HepG2 (cell line): ENCODE measurements at regions not wholly inside any gene's neighbourhood (a gene's known extent, or its start where the extent isn't known, plus 50 kb on each side); places are given as distances from the start of the nearest gene placed in this dataset.

Experiments used
- ATAC-seq: fragments of 200-7000 bp; cut with Tn5 transposase; 3 replicates; pipeline ENCODE4 v1.9.1; 2020; ENCODE audit warnings: mild to moderate bottlenecking, moderate library complexity
- BruUV-seq: library from RNA; stranded (reverse); fragments of 400-500 nt; replicated peaks from 2 replicates; lab custom pipeline; 2021; lab: Mats Ljungman, UMichigan
- CTCF ChIA-PET: fragments of 300-600 bp; formaldehyde crosslinking; extraction: SDS; loops from one replicate; lab custom pipeline; 2021; ENCODE audit warnings: low total read pairs, inconsistent platforms, low intra/inter-chr PET ratio; lab: Yijun Ruan, JAX
- POLR2A ChIA-PET: fragments of 350-600 bp; sonication (Branson Sonifier 250); formaldehyde crosslinking; loops from one replicate; lab custom pipeline; 2020; ENCODE audit warnings: antibody characterized with exemption, inconsistent platforms; lab: Yijun Ruan, JAX
- DNase-seq: peaks from one replicate; pipeline ENCODE4 v3.0.0-alpha.2; 2015; ENCODE audit warnings: low spot score
- FAIRE-seq: peaks from 3 replicates; lab custom pipeline; 2011; peaks lifted over from hg19 to GRCh38; lab: Jason Lieb, UNC
- H2AFZ ChIP-seq: one replicate; pipeline ENCODE4 v1.6.1; 2011; ENCODE audit warnings: low read length, inconsistent platforms
- H3K27ac ChIP-seq: fragments of 300-600 bp; 3 replicates; pipeline ENCODE4 v1.8.0; 2011; ENCODE audit warnings: mixed run types, mild to moderate bottlenecking, mixed read lengths, low read length, inconsistent platforms; ENCODE audit not compliant: insufficient read depth; ENCODE audit errors: extremely low read length
- H3K27me3 ChIP-seq, 2 experiments: fragments of 200-600 bp in 1 of 2; 2 replicates in 1 of 2; 3 replicates in 1 of 2; pipeline versions ENCODE4 v1.6.0 to v1.8.0; 2011; ENCODE audit warnings: low read length in 2 of 2, mild to moderate bottlenecking in 2 of 2, moderate library complexity in 2 of 2, inconsistent platforms in 1 of 2; ENCODE audit not compliant: insufficient read depth in 2 of 2, control insufficient read depth in 1 of 2
- H3K36me3 ChIP-seq, 2 experiments: fragments of 200-600 bp in 1 of 2; replicated peaks in 1 of 2; 2 replicates in 1 of 2; 3 replicates in 1 of 2; pipeline versions ENCODE4 v1.5.1 to v1.8.0; 2011; ENCODE audit warnings: low read length in 2 of 2, inconsistent platforms in 1 of 2; ENCODE audit not compliant: insufficient read depth in 2 of 2, control insufficient read depth in 1 of 2
- H3K4me1 ChIP-seq: 2 replicates; pipeline ENCODE4 v1.5.1; 2012; ENCODE audit warnings: low read length, inconsistent platforms; ENCODE audit not compliant: insufficient read depth
- H3K4me2 ChIP-seq: 2 replicates; pipeline ENCODE4 v1.6.0; 2011; ENCODE audit warnings: low read depth, low read length, inconsistent platforms
- H3K4me3 ChIP-seq, 3 experiments: fragments of 200-600 bp in 1 of 3; sonication (generic), shearing (Covaris generic) in 1 of 3; replicated peaks in 1 of 3; 2 replicates each; pipeline ENCODE4 v1.5.1; 2011 to 2016; ENCODE audit warnings: low read length in 3 of 3, inconsistent platforms in 2 of 3, low read depth in 2 of 3, mild to moderate bottlenecking in 2 of 3, control low read depth in 1 of 3, mixed read lengths in 1 of 3; ENCODE audit not compliant: insufficient read depth in 1 of 3
- H3K79me2 ChIP-seq: one replicate; pipeline ENCODE4 v1.6.1; 2011; ENCODE audit warnings: low read length, inconsistent platforms; ENCODE audit not compliant: insufficient read depth
- H3K9ac ChIP-seq: 2 replicates; pipeline ENCODE4 v1.6.0; 2011; ENCODE audit warnings: mild to moderate bottlenecking, low read depth, low read length, inconsistent platforms; ENCODE audit not compliant: insufficient read depth
- H3K9me3 ChIP-seq: 2 replicates; pipeline ENCODE4 v1.5.1; 2012; ENCODE audit warnings: mild to moderate bottlenecking, low read length
- H4K20me1 ChIP-seq: 2 replicates; pipeline ENCODE4 v1.6.0; 2011; ENCODE audit warnings: inconsistent platforms, mild to moderate bottlenecking, low read length, moderate library complexity; ENCODE audit not compliant: insufficient read depth
- ASH2L ChIP-seq: fragments of 300-600, 200-600 bp; sonication (generic); IDR thresholded peaks from 2 replicates; pipeline ENCODE4 v1.7.0; 2017; ENCODE audit warnings: low read depth, mild to moderate bottlenecking, moderate library complexity, mixed read lengths, low read length; ENCODE audit not compliant: insufficient read length
- ATF7-NPFF ChIP-seq: sonication (generic); formaldehyde crosslinking; IDR thresholded peaks from 2 replicates; pipeline ENCODE4 v1.8.1; 2023; ENCODE audit warnings: mild to moderate bottlenecking, low read depth, missing genetic modification reagents, moderate library complexity
- HCFC1 ChIP-seq: fragments of 150-350 bp; IDR thresholded peaks from 2 replicates; pipeline ENCODE4 v1.6.1; 2014; ENCODE audit warnings: low read depth, low read length
- HMG20A ChIP-seq: IDR thresholded peaks from 2 replicates; pipeline ENCODE4 v1.6.1; 2016; ENCODE audit warnings: borderline replicate concordance
- HMGA1 ChIP-seq: sonication (generic); formaldehyde crosslinking; conservative IDR thresholded peaks from 2 replicates; pipeline ENCODE4 v1.4.0; 2020; ENCODE audit warnings: missing genetic modification reagents
- JARID2 ChIP-seq: sonication (generic); formaldehyde crosslinking; IDR thresholded peaks from 2 replicates; pipeline ENCODE4 v1.8.1; 2023; ENCODE audit warnings: missing genetic modification reagents, inconsistent platforms; ENCODE audit not compliant: insufficient replicate concordance
- KAT2B ChIP-seq: fragments of 150-350 bp; IDR thresholded peaks from 2 replicates; pipeline ENCODE4 v1.6.1; 2014; ENCODE audit warnings: low read depth, low read length, borderline replicate concordance
- ZNF282 ChIP-seq: fragments of 450-650 bp; IDR thresholded peaks from 2 replicates; pipeline ENCODE4 v1.6.1; 2018; ENCODE audit not compliant: partially characterized antibody
- ZNF317 ChIP-seq: sonication (generic); formaldehyde crosslinking; IDR thresholded peaks from 2 replicates; pipeline ENCODE4 v1.5.0; 2020; ENCODE audit warnings: mild to moderate bottlenecking, missing genetic modification reagents
- ZNF460 ChIP-seq: sonication (generic); formaldehyde crosslinking; IDR thresholded peaks from 2 replicates; pipeline ENCODE4 v1.5.1; 2020; ENCODE audit warnings: missing genetic modification reagents, mild to moderate bottlenecking, borderline replicate concordance
- ZNF749 ChIP-seq: sonication (generic); formaldehyde crosslinking; IDR thresholded peaks from 2 replicates; pipeline ENCODE4 v1.8.0; 2022; ENCODE audit warnings: mild to moderate bottlenecking, missing genetic modification reagents, moderate library complexity, borderline replicate concordance
- WGBS: methylation state at CpG from one replicate; pipeline ENCODE4 v1.1.6; 2017; ENCODE audit warnings: low lambda C conversion rate; 5-methylcytosine and 5-hydroxymethylcytosine counted together
- in situ Hi-C: cut with HindIII; loops from 2 replicates; pipeline ENCODE4 v1.10.0; 2017; ENCODE audit warnings: low pct_unique_long_range_greater_than_20kb; ENCODE audit not compliant: extremely low pct_ligation_motif_present
- intact Hi-C: fragments of 100-400 bp; cut with micrococcal nuclease; formaldehyde crosslinking; loops from one replicate; pipeline ENCODE4 v1.10.0; 2022; ENCODE audit not compliant: unreplicated experiment
- TF ChIP-seq, protein P1 (sequence below): sonication (generic); formaldehyde crosslinking; IDR thresholded peaks from 2 replicates; pipeline ENCODE4 v1.8.0; 2022; ENCODE audit warnings: mild to moderate bottlenecking, missing genetic modification reagents
- TF ChIP-seq, protein P2 (sequence below): conservative IDR thresholded peaks from 2 replicates; pipeline ENCODE4 v1.6.1; 2018; ENCODE audit warnings: missing genetic modification reagents
- TF ChIP-seq, protein P3 (sequence below): sonication (generic); formaldehyde crosslinking; IDR thresholded peaks from 2 replicates; pipeline ENCODE4 v1.4.0; 2020; ENCODE audit warnings: low read depth, missing genetic modification reagents

GRCh38 chr18:76640438-76640837 lies 145.4 kb upstream of the ZNF516 start:
- H3K27ac ChIP-seq = no peak overlapping the region
- TF ChIP-seq, protein P1, sequence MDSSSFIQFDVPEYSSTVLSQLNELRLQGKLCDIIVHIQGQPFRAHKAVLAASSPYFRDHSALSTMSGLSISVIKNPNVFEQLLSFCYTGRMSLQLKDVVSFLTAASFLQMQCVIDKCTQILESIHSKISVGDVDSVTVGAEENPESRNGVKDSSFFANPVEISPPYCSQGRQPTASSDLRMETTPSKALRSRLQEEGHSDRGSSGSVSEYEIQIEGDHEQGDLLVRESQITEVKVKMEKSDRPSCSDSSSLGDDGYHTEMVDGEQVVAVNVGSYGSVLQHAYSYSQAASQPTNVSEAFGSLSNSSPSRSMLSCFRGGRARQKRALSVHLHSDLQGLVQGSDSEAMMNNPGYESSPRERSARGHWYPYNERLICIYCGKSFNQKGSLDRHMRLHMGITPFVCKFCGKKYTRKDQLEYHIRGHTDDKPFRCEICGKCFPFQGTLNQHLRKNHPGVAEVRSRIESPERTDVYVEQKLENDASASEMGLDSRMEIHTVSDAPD (CRISPR knock-in tag) = no peak
- TF ChIP-seq, protein P2, sequence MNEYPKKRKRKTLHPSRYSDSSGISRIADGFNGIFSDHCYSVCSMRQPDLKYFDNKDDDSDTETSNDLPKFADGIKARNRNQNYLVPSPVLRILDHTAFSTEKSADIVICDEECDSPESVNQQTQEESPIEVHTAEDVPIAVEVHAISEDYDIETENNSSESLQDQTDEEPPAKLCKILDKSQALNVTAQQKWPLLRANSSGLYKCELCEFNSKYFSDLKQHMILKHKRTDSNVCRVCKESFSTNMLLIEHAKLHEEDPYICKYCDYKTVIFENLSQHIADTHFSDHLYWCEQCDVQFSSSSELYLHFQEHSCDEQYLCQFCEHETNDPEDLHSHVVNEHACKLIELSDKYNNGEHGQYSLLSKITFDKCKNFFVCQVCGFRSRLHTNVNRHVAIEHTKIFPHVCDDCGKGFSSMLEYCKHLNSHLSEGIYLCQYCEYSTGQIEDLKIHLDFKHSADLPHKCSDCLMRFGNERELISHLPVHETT (CRISPR knock-in tag) = no peak
- no peak for TF ChIP-seq ZNF282
- TF ChIP-seq ZNF460 = no peak
- TF ChIP-seq HCFC1 = no peak
- no peak for TF ChIP-seq HMGA1 (CRISPR knock-in tag)
- TF ChIP-seq ZNF749 = no peak
- no peak for TF ChIP-seq ATF7-NPFF (CRISPR knock-in tag)
- no peak for TF ChIP-seq HMG20A
- TF ChIP-seq, protein P3, sequence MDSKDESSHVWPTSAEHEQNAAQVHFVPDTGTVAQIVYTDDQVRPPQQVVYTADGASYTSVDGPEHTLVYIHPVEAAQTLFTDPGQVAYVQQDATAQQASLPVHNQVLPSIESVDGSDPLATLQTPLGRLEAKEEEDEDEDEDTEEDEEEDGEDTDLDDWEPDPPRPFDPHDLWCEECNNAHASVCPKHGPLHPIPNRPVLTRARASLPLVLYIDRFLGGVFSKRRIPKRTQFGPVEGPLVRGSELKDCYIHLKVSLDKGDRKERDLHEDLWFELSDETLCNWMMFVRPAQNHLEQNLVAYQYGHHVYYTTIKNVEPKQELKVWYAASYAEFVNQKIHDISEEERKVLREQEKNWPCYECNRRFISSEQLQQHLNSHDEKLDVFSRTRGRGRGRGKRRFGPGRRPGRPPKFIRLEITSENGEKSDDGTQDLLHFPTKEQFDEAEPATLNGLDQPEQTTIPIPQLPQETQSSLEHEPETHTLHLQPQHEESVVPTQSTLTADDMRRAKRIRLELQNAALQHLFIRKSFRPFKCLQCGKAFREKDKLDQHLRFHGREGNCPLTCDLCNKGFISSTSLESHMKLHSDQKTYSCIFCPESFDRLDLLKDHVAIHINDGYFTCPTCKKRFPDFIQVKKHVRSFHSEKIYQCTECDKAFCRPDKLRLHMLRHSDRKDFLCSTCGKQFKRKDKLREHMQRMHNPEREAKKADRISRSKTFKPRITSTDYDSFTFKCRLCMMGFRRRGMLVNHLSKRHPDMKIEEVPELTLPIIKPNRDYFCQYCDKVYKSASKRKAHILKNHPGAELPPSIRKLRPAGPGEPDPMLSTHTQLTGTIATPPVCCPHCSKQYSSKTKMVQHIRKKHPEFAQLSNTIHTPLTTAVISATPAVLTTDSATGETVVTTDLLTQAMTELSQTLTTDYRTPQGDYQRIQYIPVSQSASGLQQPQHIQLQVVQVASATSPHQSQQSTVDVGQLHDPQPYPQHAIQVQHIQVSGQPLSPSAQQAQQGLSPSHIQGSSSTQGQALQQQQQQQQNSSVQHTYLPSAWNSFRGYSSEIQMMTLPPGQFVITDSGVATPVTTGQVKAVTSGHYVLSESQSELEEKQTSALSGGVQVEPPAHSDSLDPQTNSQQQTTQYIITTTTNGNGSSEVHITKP (CRISPR knock-in tag) = no peak
- TF ChIP-seq KAT2B = no peak
- TF ChIP-seq ZNF317 = no peak
- no peak for TF ChIP-seq JARID2 (CRISPR knock-in tag)
- TF ChIP-seq ASH2L = no peak
- WGBS = 0% methylated on average over 1 of the region's 1 CpG
- H3K27me3 ChIP-seq = peaks cover 3 to 14% of the 10 kb centered on the region in 2 experiments; a peak in 2 of 5 replicates
- H3K4me2 ChIP-seq = no peak overlapping the region
- intact Hi-C loops = no loop called here
- no peak for FAIRE-seq
- no peaks in the 10 kb centered on the region for H3K9me3 ChIP-seq
- H3K4me1 ChIP-seq = no peaks in the 10 kb centered on the region
- H3K36me3 ChIP-seq = no peaks in the 10 kb centered on the region
- in situ Hi-C loops = no loop called here
- no peaks in the 10 kb centered on the region for H4K20me1 ChIP-seq
- H3K79me2 ChIP-seq = no peaks in the 10 kb centered on the region
- POLR2A ChIA-PET = no interaction called here
- H2AFZ ChIP-seq = no peak overlapping the region
- no peak overlapping the region for H3K4me3 ChIP-seq
- CTCF ChIA-PET = no interaction called here
- no peak for DNase-seq
- BruUV-seq = no TSS peak
- no peak overlapping the region for H3K9ac ChIP-seq
- ATAC-seq = no peak
